ENCODE measurements at regions not wholly inside any gene's neighbourhood (a gene's known extent, or its start where the extent isn't known, plus 50 kb on each side); places are given as distances from the start of the nearest gene placed in this dataset.

DNA sequence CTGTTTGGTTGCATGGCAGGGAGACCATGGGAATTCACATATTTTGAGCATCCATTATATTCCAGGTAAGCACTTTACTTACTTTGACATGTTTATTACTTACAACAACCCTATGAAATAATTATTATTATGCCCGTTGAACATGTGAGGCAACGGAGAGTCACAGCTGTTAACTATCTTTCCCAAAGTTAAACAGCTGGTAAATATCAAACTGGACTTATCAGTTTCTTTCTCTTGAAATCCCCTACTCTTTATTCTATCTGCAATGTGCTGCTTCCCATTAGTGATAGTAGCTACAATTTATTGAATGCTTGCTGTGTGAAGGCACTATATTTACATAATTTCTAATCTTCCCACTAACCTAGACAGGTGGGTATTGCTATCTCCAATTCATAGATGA lies 847.7 kb upstream of the MAP3K7 start:
- DNase-seq: no peak

DNA sequence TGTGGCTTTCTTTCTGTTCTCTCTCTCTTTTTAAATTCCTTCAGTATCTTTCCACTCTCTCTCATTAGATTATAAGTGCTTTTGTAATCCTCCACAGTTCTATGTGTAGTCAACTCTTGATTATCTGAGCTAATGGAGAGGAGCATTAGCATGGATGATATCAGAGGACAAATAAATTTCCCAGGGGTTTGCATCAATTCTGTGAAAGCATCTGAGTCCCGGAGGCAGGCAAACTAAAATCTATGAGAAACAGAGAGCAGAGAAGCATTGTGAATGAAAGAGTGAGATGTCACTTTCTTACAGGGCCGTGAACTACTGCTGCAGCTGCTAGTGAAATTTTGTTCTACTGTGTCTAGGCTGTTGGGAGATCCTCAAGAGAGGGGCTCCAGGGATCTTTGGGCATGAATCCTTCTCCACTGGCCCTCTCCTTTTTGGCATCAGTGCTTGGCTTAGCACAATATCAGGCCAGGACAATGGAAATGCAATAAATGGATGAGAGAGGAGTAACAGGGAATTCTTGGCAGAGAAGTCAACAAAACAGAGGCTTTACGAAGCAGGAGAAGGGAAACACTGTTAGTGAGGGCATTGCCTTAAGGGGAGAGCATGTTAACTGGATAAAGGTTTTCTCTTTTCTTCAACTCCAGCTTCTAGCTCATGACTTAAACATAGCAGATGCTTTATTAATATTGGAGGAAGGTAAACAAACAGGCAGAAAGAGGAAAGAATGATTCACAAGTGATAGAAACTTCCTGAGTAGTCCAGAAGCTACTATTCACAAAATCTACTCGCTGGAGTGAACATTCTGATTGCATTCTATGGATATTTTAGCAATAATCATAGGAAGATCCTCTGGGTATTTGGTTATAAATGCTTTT lies 847.0 kb upstream of the MAP3K7 start:
- no peak for DNase-seq

GRCh38 chr6:91428953-91429560 lies 842.2 kb upstream of the MAP3K7 start:
- no peak for DNase-seq

GRCh38 chr6:91428296-91428695 lies 841.4 kb upstream of the MAP3K7 start:
- peak; percentile 54 for DNase-seq

GRCh38 chr6:91420243-91420642 lies 833.4 kb upstream of the MAP3K7 start:
- no peak for DNase-seq

- DNase-seq: no peak
These were observed 828.2 kb upstream of the MAP3K7 start for GRCh38 chr6:91415031-91415605.

- DNase-seq: no peak
These were observed 825.7 kb upstream of the MAP3K7 start for GRCh38 chr6:91412532-91412931.

GRCh38 chr6:91407706-91408105 lies 820.8 kb upstream of the MAP3K7 start:
- no peak for DNase-seq

- no peak for DNase-seq
These were observed 806.1 kb upstream of the MAP3K7 start for GRCh38 chr6:91392951-91393350.

- DNase-seq: no peak
These were observed 800.6 kb upstream of the MAP3K7 start for GRCh38 chr6:91387290-91388059.

- DNase-seq: no peak
These were observed 799.3 kb upstream of the MAP3K7 start for GRCh38 chr6:91386204-91386603.

- DNase-seq: no peak
These were observed 796.3 kb upstream of the MAP3K7 start for GRCh38 chr6:91383207-91383606.

DNA sequence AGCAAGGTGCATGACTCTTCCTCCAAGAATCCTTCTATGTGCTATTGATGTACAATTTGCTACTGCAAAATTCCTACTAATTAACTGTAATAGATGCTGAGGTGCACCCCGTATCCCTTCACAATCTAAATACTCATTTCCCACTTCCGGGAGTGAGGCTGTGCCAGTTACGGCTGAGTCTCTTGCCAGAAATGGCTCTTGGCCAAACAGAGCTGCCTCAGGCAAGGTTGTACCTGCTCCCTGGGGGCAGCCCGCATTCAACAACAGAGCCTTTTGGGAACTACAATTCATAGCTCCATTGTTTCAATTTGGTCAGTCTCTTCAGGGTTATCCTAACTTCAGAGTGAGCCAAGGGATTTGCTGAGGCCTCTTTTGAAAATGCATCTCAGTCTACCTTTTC lies 789.8 kb upstream of the MAP3K7 start:
- DNase-seq: no peak

DNA sequence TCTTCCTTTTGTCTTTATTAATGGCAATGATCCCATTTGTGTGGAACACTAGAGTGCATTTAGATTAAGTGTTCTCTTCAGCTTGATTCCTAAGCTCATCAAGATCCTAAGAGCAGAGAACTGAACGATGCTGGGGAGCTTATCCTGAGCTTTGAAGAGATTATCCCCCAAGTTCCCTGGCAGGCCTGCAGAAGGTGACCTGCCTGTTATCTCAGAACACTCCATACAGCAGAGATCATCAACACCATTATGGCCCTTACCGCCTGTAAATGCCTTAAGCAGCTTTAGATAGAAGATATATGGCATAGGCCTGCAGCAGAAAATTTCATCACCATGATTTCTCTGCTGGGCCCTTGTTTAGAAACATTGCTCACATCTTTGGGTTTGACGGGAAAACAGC lies 779.9 kb upstream of the MAP3K7 start:
- no peak for DNase-seq

GRCh38 chr6:91358986-91359385 lies 772.1 kb upstream of the MAP3K7 start:
- DNase-seq: no peak

GRCh38 chr6:91352878-91353277 lies 766.0 kb upstream of the MAP3K7 start:
- DNase-seq: no peak

DNA sequence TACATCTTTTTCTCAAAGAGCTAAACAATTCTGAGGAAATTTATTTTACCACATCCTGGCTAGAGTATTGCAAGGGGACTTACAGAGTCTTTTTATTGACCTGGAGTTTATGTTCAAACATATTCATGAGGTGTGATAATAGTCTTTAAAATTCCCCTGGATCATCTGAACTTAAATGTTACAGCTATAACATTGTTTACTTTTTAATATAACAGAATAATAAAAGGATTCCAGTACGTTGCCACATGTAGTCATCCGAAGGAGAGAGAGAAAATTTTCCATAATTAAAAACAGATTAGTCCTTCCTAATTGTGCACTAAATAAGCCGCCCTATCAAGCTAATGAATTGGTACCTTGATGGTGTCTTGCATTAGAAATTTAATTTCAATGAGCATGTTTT lies 765.4 kb upstream of the MAP3K7 start:
- DNase-seq: no peak

GRCh38 chr6:91350146-91350908 lies 763.5 kb upstream of the MAP3K7 start:
- DNase-seq: no peak

DNA sequence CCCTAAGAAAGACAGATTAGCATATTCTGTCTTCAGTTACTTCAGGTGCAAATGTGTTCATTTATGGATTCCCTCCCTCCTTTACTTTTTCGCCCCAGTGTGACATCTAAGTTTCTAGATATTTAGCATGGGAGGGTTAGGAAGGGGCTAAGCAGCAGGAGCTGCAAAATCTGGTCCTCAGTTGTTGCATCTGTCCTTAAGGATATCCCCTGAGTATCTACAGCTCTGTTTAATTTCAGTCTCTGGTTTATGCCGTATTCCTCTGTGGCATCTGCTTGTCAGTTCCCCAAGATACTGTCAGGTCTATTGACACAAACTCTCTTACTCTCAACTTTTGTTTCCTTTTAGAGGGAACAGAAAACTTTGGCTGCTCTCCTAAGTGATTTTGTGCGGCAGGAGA lies 754.6 kb upstream of the MAP3K7 start:
- DNase-seq: no peak

DNA sequence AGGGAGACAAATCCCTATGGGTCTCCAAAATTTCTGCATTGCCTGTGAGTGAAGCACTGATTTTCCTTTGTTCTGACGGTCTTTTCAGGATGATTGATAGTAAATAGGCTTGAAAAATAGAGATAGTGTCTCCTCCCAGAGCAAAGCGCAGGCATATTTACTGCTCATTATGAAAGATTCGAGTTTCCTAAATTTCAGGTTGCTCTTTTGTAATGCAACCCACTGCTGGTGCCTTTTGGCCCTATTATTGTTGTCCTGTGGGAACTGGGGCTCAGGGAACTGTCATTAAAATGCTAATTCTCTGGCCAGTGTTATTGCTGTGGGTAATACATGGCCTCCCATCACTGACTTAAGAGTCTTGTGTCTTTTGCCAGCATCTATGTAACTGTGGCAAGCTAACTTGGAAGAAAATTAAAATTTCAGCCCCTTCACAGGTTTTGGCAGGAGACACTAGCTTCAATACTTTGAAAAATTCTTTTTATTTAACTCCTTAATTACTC lies 754.1 kb upstream of the MAP3K7 start:
- DNase-seq: no peak

GRCh38 chr6:91337967-91338366 lies 751.1 kb upstream of the MAP3K7 start:
- DNase-seq: no peak

DNA sequence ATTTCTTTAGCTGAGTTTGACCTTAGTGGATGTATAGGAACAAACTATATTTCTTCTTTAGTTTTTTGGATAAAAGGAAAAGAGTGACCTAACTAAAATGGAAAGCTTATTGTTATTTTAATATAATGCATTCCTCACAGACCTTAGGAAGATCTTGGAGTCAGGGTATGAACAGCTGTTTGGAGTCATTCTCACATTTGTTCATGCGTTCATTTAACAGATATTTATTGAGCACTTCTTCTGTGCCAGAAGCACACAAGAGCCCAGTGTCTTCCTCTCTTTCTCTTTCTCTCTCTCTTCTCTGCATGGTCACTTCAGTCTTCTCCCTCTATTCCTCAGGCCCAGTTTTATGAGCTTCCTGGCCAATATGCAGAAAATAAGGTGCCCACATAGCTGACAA lies 744.0 kb upstream of the MAP3K7 start:
- no peak for DNase-seq

DNA sequence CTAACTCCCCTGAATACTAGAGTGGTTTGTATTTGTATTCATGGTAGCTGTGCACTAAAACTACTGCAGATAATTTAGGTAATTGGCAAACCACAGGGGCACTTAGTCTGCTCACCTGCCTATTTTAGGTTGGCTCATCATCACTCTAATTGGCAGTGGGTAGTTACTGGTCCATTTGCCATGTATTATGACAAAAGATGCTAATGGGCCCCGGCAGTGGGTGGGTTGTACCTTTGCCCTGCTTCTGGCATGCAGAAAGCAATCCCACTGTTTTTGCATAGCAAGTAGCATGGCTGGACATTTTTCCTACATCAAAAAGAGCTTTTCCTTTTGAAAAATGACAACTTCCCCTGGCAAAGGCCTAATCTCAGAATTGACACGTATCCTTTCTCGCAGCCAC lies 741.4 kb upstream of the MAP3K7 start:
- DNase-seq: no peak

Data from fibroblast of skin of right biceps (primary cell).